Stimulated activated CD4-positive, alpha-beta T cell treated with anti-CD3 and anti-CD28 coated beads, Interleukin-12 subunit alpha, Interleukin-12 subunit beta, amount 100 ng/mL, for 48 hours (primary cell): ENCODE measurements at regions not wholly inside any gene's neighbourhood (a gene's known extent, or its start where the extent isn't known, plus 50 kb on each side); places are given as distances from the start of the nearest gene placed in this dataset.

Source experiments
- DNase-seq, 3 donors: peaks; one replicate each; pipeline ENCODE4 v3.0.0-alpha.2; 2020; ENCODE audit warnings: low read depth in 2 of 3, low spot score in 1 of 3

DNA sequence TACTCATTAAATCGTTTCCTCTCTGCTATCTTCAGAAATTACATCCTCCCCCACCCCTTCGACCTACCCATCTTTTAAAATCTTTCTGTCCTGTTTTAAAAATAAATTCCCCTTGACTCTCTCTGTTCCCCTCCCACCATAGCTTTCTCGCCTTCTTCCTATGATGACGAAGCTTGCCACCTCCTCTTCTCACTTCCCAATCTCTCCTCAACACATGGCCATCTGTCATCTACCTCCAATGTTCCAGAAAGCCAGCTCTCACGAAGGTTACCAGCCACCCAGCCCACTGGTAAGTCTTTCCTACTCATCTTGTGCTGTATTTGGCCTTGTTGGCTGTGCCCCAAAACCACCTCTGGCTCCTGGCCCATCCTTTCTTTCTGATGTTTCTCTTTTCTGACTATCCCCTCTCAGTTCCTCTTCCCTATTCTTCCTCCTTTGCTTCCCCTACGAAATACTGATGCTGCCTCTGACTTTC is 346.3 kb downstream of the ENC1 start:
- no peak for DNase-seq

GRCh38 chr5:74293182-74293581 is 347.3 kb downstream of the ENC1 start:
- DNase-seq: no peak

DNA sequence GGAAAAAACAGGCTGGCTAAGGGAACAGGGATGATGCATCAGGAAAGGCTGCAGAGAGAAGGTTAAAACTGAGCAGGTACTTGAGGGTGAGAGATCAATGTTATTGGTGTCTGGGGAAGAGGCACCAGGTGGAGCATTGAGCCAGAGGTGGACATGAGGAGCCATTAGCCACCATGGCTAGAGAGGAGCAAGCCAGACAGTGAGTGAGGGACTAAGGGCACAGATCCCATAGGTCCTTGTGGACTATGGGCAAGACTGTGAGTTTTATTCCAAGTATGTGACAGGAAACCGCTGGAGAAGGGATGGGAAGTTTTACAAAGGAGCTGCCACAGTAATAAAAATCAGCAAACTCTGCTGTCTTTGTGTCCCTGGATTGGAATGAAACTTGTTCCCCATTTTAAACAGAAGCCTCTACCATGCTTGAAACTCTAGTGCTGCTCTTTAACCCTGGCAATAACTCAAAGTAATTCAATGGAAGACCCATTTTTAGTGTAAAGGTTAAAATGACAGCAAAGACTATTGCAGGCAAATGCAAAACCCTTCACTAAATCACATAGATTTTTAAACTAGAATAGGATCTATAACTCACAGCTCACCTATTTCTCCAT is 349.8 kb downstream of the ENC1 start:
- DNase-seq: no peak

GRCh38 chr5:74289691-74290090 is 350.8 kb downstream of the ENC1 start:
- no peak for DNase-seq

GRCh38 chr5:74289238-74289637 is 351.3 kb downstream of the ENC1 start:
- DNase-seq: no peak

DNA sequence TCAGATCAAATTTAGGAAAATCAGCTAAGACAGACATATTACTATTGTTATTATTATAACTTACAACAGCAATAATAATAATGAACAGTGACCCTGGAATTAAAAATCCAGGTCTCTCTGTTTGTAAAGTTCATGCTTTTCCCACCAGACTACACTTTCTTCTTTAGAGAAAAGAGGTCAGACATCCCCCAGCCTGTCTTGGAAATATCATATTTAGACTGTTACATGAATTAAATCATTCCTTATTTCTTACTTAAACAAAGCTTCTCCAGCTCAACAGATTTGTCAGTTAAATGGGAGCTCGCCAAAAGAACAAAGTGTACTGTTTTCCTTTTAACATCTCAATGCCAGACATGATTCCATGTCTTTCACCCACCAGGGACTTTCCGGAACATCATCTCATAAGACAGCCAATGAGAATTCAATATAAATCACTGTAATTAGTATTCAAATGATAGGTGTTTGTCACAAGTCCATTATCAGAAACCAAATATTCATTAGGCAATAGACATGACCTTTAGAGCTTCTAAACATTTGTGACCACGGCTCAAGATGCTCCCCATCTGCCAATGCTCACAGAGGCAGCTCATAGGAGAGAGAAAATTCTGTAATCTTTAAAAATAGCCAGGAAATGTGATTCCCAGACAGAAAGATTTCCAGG is 351.9 kb downstream of the ENC1 start:
- no peak for DNase-seq

DNA sequence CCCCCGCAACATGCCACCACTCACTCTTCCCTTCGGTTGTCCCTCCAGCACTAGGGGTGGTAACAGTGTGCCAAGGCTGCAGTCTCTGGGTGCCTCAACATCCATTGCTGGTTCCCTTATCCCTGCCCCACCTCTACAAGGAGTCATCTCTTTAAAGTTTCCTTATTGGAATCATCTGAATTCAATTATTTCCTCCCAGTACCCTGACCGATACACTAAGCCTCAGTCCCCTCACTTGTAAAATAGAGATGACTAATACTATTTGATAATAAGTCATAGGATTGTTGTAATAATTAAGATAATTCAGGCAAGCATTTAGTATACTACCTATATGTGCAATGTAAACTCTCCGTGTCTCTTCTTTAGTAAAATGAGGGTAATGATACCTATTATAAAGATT is 352.5 kb downstream of the ENC1 start:
- no peak for DNase-seq

DNA sequence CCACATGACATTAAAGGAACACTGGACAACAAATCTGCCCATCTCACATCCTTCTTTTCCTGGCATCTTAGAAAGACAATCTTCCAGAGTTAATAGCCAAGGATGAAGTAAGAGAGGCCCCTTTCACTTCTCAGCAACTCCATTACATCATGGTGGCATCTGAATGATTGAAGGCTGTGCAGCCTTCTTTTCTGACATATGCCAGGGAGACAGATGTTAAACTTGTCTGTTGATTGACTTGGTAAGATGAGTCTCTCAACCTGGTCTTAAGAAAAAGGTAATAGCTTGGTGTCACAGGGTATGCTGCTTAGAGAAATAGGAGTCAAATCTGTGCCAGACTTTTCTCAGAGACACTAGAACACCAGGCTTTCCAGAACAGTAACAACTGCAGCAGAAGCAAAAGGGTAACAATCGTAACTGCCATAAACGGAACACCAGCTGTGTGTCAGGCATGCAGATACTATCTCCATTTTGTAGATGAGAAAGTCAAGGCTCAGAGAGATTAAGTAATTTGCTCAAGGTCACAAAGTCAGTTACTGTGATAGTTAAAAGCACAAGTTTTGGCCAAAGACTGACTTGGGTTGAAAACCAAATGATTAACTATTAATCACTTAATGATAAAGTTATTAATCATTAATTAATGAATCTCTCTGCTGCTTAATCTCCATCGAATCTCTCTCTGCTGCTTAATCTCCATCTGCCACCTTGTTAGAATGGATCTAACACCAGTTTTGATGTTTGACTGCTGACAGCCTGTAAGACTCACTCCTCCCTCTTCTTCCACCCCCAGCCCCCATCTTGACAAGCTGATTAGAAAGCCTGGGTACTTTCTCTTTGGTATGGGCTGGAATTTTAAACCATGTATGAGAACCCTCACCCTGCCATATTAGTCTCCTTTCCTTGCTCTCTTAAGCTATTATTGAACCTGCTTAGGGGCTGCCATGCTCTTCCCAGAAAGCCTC is 353.5 kb downstream of the ENC1 start:
- no peak for DNase-seq

DNA sequence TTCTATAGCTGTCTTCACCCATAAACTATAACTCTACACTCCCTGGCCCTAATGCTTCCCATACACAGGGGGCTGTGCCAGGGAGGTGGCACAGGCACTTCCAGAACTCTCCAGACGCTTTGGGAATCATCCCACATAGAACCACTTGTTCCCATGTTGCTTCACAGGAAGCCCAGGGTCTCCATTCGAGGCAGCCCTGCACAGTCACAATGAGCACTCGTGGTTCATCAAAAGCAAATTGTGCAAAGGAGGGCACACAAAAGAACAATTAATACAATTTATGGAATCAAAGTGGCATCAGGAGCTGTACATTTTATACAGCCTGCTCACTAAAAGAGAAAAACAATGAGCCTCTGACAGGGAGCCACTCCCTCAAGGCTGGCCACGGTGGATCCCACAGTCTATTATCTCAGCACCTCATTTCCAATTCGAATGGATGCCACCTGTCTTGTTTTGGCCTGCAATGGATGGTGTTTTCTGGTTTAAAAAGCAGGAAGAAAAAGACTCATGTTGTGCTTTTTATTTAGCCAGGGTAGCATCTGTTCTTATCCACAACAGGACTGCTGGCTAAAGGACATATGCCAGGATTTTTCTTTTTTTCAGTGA is 354.8 kb downstream of the ENC1 start:
- no peak for DNase-seq

DNA sequence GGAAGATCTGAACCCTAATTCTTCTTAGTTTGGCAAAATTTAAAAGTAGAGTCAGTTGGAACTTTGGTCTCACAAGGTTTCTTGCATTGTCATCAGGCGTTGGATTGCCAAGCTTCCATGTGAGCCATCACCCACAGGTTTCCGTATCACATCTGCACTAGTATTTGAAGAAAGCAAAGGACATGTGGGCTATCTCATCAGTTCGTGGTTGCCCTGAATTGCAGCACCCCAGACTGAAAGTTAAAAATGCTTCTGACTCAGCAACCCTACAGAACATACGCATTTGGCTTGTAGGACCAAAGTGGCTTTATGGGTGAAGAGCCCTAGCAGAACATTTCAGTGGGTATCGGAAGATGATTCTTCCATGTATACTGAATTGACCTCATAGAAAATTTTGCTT is 358.0 kb downstream of the ENC1 start:
- no peak for DNase-seq

GRCh38 chr5:74281166-74281565 is 359.4 kb downstream of the ENC1 start:
- no peak for DNase-seq

GRCh38 chr5:74280306-74280705 is 360.2 kb downstream of the ENC1 start:
- DNase-seq: no peak

GRCh38 chr5:74279244-74279643 is 361.3 kb downstream of the ENC1 start:
- DNase-seq: no peak

DNA sequence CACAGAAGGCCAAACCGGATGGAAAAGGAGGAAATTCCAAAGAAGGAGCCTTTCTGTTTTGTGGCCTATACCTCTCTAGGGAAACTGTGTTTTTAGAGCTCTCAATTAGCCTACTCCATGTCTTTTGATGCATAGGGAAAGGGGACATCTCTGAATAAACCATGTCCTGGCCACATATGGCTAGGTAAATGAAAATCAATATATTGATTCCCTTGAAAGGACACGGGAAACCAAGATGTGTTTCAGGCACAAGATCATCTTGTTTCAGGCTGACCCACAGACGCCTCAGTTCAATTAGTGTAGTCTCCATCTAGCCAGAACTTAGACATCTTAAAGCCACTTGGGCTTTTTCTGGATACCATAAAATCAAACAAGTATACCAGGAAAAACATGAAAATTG is 363.1 kb downstream of the ENC1 start:
- no peak for DNase-seq

- no peak for DNase-seq
Measured at GRCh38 chr5:74275171-74275992, 365.1 kb downstream of the ENC1 start.

DNA sequence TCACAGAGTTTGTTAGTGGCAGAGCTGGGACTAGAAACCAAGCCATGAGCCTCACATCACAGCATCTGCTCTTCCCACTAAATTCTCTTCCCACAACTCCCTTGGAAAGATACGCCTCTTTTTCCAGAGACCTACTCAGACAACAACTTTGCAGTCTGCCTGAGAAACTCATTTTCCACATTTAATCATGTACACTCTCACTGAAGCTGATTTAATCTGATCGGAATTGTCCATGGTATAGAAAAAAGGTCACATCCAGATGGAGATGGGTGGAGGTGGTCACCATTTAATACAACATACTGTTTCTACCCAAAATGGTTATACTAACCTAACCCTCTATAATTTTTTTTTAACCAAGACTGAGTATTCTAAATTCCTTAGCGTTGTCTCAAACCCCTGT is 366.2 kb downstream of the ENC1 start:
- DNase-seq: no peak

GRCh38 chr5:74272831-74273451 is 367.6 kb downstream of the ENC1 start:
- no peak for DNase-seq

DNA sequence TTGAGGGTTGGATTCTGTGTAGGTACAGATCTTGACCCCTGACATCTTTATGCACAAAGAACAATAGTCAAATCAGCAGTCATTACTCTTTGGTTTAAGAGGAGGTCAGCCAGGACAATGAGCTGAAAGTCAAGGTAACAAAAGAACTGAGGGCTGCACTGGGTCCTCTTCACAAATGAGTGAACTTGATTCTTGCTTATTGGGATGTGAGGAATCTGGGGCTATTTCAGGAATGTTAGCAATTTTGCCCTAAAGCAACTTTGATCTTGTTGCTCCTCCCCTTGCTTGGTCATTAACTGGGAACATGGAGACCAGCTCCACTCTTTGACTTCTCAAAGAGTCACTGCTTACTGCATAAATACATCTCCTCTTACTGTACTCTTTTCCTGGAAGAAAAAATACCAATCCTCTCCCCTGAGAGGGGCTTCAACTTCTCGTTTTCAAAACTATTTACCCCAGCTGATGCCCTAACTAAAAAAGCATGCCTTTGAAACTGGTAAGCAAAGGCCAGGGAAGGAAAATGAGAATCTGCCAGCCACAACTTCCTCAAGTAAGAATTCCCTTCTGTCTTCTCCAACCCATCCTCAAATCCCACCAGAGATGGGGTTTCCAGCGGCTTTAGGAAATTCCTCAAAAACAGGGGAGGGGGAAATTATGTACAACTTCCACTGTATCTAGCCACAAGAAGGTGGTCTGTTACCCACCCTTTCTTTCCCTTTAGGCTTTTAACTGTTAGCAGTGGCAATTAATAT is 368.3 kb downstream of the ENC1 start:
- DNase-seq: no peak

DNA sequence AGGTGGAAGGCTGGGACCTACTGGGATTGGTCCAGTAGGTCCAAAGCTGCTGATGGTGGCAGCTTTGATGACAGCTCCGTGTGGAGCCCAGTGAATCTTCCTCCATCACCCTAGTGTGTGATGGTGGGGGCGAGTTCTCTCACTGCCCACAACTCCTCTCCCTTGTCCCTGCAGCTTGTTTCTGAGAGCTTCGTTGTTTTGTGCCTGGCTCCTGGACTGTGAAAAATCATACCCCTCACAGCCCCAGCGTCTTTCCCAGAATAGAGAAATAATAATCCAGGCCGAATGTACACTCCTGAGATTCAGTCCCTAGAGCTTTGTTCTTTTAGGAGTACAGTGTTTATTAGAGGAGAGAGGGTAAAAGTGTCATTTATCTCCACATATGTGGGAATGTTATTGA is 372.2 kb downstream of the ENC1 start:
- no peak for DNase-seq

GRCh38 chr5:74266836-74267235 is 373.7 kb downstream of the ENC1 start:
- no peak for DNase-seq
